ENCODE measurements at regions not wholly inside any gene's neighbourhood (a gene's known extent, or its start where the extent isn't known, plus 50 kb on each side); places are given as distances from the start of the nearest gene placed in this dataset.

- Mint-ChIP-seq H3K4me1 (ENCODE audit: low read depth) (peaks cover 1% of the 10 kb centered on the region), H3K9me3 (no peaks in the 10 kb centered on the region), H3K4me3 (no peak overlapping the region), H3K36me3 (ENCODE audit: low read depth) (no peaks in the 10 kb centered on the region), H3K27ac (no peak overlapping the region), H3K27me3 (ENCODE audit: low read depth) (peaks cover 70% of the 10 kb centered on the region)
- DNase-seq (ENCODE audit: low spot score), result no peak
These were observed 79.5 kb downstream of the FASLG start for GRCh38 chr1:172738389-172738788.

GRCh38 chr1:172742599-172743500 lies 83.9 kb downstream of the FASLG start:
- Mint-ChIP-seq H3K27ac (no peak overlapping the region), H3K4me3 (no peak overlapping the region)
- DNase-seq (ENCODE audit: low spot score), result no peak

GRCh38 chr1:172745014-172745413 lies 86.1 kb downstream of the FASLG start:
- Mint-ChIP-seq H3K27ac (no peak overlapping the region), H3K4me1 (ENCODE audit: low read depth) (peaks cover 29% of the 10 kb centered on the region), H3K9me3 (no peaks in the 10 kb centered on the region), H3K27me3 (ENCODE audit: low read depth) (peaks cover 45% of the 10 kb centered on the region), H3K4me3 (no peak overlapping the region), H3K36me3 (ENCODE audit: low read depth) (no peaks in the 10 kb centered on the region)
- DNase-seq (ENCODE audit: low spot score), result peak; percentile 51

More at GRCh38 chr1:172742599-172743500, 83.9 kb downstream of the FASLG start:
- peaks cover 29% of the 10 kb centered on the region for H3K4me1 Mint-ChIP-seq (ENCODE audit: low read depth)
- H3K27me3 Mint-ChIP-seq (ENCODE audit: low read depth), result peaks cover 51% of the 10 kb centered on the region
- no peaks in the 10 kb centered on the region for H3K9me3 Mint-ChIP-seq
- H3K36me3 Mint-ChIP-seq (ENCODE audit: low read depth), result no peaks in the 10 kb centered on the region

- no peaks in the 10 kb centered on the region for H3K36me3 Mint-ChIP-seq (ENCODE audit: low read depth)
- H3K4me3 Mint-ChIP-seq, result peak overlapping the region; percentile 49
- H3K9me3 Mint-ChIP-seq, result no peaks in the 10 kb centered on the region
- H3K27me3 Mint-ChIP-seq (ENCODE audit: low read depth), result peaks cover 42% of the 10 kb centered on the region
- H3K4me1 Mint-ChIP-seq (ENCODE audit: low read depth), result peaks cover 29% of the 10 kb centered on the region
- H3K27ac Mint-ChIP-seq, result peak overlapping the region; percentile 51
- DNase-seq (ENCODE audit: low spot score), result peak; percentile 58
These were observed 87.4 kb downstream of the FASLG start for GRCh38 chr1:172746091-172746949.

GRCh38 chr1:172748201-172748600 lies 89.3 kb downstream of the FASLG start:
- Mint-ChIP-seq H3K27ac (no peak overlapping the region), H3K4me3 (no peak overlapping the region), H3K4me1 (ENCODE audit: low read depth) (peaks cover 27% of the 10 kb centered on the region), H3K9me3 (no peaks in the 10 kb centered on the region), H3K27me3 (ENCODE audit: low read depth) (peaks cover 33% of the 10 kb centered on the region), H3K36me3 (ENCODE audit: low read depth) (no peaks in the 10 kb centered on the region)
- no peak for DNase-seq (ENCODE audit: low spot score)

- Mint-ChIP-seq H3K4me3 (no peak overlapping the region), H3K27ac (no peak overlapping the region), H3K4me1 (ENCODE audit: low read depth) (peaks cover 19% of the 10 kb centered on the region)
These were observed 92.8 kb downstream of the FASLG start for GRCh38 chr1:172751683-172752082.

GRCh38 chr1:172753964-172754363 lies 95.1 kb downstream of the FASLG start:
- Mint-ChIP-seq H3K27ac (no peak overlapping the region), H3K4me3 (no peak overlapping the region), H3K9me3 (no peaks in the 10 kb centered on the region), H3K4me1 (ENCODE audit: low read depth) (peaks cover 12% of the 10 kb centered on the region), H3K36me3 (ENCODE audit: low read depth) (no peaks in the 10 kb centered on the region), H3K27me3 (ENCODE audit: low read depth) (peaks cover 54% of the 10 kb centered on the region)
- DNase-seq (ENCODE audit: low spot score), result peak; percentile 30

More at GRCh38 chr1:172751683-172752082, 92.8 kb downstream of the FASLG start:
- Mint-ChIP-seq H3K27me3 (ENCODE audit: low read depth) (peaks cover 38% of the 10 kb centered on the region), H3K36me3 (ENCODE audit: low read depth) (no peaks in the 10 kb centered on the region), H3K9me3 (no peaks in the 10 kb centered on the region)
- DNase-seq (ENCODE audit: low spot score), result no peak

GRCh38 chr1:172754609-172755008 lies 95.7 kb downstream of the FASLG start:
- no peak overlapping the region for H3K27ac Mint-ChIP-seq

GRCh38 chr1:172755099-172755498 lies 96.2 kb downstream of the FASLG start:
- Mint-ChIP-seq H3K9me3 (no peaks in the 10 kb centered on the region), H3K36me3 (ENCODE audit: low read depth) (no peaks in the 10 kb centered on the region), H3K27ac (no peak overlapping the region), H3K27me3 (ENCODE audit: low read depth) (peaks cover 54% of the 10 kb centered on the region), H3K4me1 (ENCODE audit: low read depth) (peaks cover 12% of the 10 kb centered on the region), H3K4me3 (no peak overlapping the region)
- no peak for DNase-seq (ENCODE audit: low spot score)

More at GRCh38 chr1:172754609-172755008, 95.7 kb downstream of the FASLG start:
- no peak for DNase-seq (ENCODE audit: low spot score)
- Mint-ChIP-seq H3K4me1 (ENCODE audit: low read depth) (peaks cover 12% of the 10 kb centered on the region), H3K4me3 (no peak overlapping the region), H3K9me3 (no peaks in the 10 kb centered on the region), H3K27me3 (ENCODE audit: low read depth) (peaks cover 52% of the 10 kb centered on the region), H3K36me3 (ENCODE audit: low read depth) (no peaks in the 10 kb centered on the region)

GRCh38 chr1:172756024-172756423 lies 97.1 kb downstream of the FASLG start:
- Mint-ChIP-seq H3K36me3 (ENCODE audit: low read depth) (no peaks in the 10 kb centered on the region), H3K4me3 (no peak overlapping the region), H3K27me3 (ENCODE audit: low read depth) (peaks cover 57% of the 10 kb centered on the region)

GRCh38 chr1:172758259-172758658 lies 99.4 kb downstream of the FASLG start:
- Mint-ChIP-seq H3K9me3 (no peaks in the 10 kb centered on the region), H3K27me3 (ENCODE audit: low read depth) (peaks cover 55% of the 10 kb centered on the region), H3K4me3 (no peak overlapping the region), H3K27ac (no peak overlapping the region), H3K4me1 (ENCODE audit: low read depth) (peaks cover 17% of the 10 kb centered on the region), H3K36me3 (ENCODE audit: low read depth) (no peaks in the 10 kb centered on the region)
- DNase-seq (ENCODE audit: low spot score), result no peak

More at GRCh38 chr1:172756024-172756423, 97.1 kb downstream of the FASLG start:
- DNase-seq (ENCODE audit: low spot score), result no peak
- Mint-ChIP-seq H3K27ac (no peak overlapping the region), H3K4me1 (ENCODE audit: low read depth) (peaks cover 12% of the 10 kb centered on the region), H3K9me3 (no peaks in the 10 kb centered on the region)

GRCh38 chr1:172760121-172760520 lies 101.2 kb downstream of the FASLG start:
- no peak overlapping the region for H3K4me3 Mint-ChIP-seq
- H3K27ac Mint-ChIP-seq, result no peak overlapping the region
- no peaks in the 10 kb centered on the region for H3K36me3 Mint-ChIP-seq (ENCODE audit: low read depth)
- peaks cover 62% of the 10 kb centered on the region for H3K27me3 Mint-ChIP-seq (ENCODE audit: low read depth)
- no peaks in the 10 kb centered on the region for H3K9me3 Mint-ChIP-seq
- no peak for DNase-seq (ENCODE audit: low spot score)
- H3K4me1 Mint-ChIP-seq (ENCODE audit: low read depth), result peaks cover 12% of the 10 kb centered on the region

- peaks cover 5% of the 10 kb centered on the region for H3K4me1 Mint-ChIP-seq (ENCODE audit: low read depth)
- peaks cover 50% of the 10 kb centered on the region for H3K27me3 Mint-ChIP-seq (ENCODE audit: low read depth)
- no peak overlapping the region for H3K27ac Mint-ChIP-seq
- no peaks in the 10 kb centered on the region for H3K36me3 Mint-ChIP-seq (ENCODE audit: low read depth)
- no peak overlapping the region for H3K4me3 Mint-ChIP-seq
- no peak for DNase-seq (ENCODE audit: low spot score)
- H3K9me3 Mint-ChIP-seq, result no peaks in the 10 kb centered on the region
These were observed 102.9 kb downstream of the FASLG start for GRCh38 chr1:172761581-172762486.

Measured in T-helper 2 cell treated with Interferon-gamma antibody and Interleukin-4, amounts not matched to agents 5 μg/mL and 100 μg/mL, for 36 hours (primary cell).